Activated CD8-positive, alpha-beta memory T cell treated with anti-CD3 and anti-CD28 coated beads for 1 hour (primary cell): ENCODE measurements at regions not wholly inside any gene's neighbourhood (a gene's known extent, or its start where the extent isn't known, plus 50 kb on each side); places are given as distances from the start of the nearest gene placed in this dataset.

ENCODE experiments used
- DNase-seq, 2 donors: peaks; one replicate each; pipeline ENCODE4 v3.0.0-alpha.2; 2020; ENCODE audit warnings: low read depth in 1 of 2; ENCODE audit errors: extremely low read depth in 1 of 2

- DNase-seq, result no peak
Observed at GRCh38 chr2:145617420-145617819, 1097.5 kb upstream of the ZEB2 start.

GRCh38 chr2:145615626-145616025, 1095.7 kb upstream of the ZEB2 start:
- no peak for DNase-seq

GRCh38 chr2:145609951-145610350, 1090.0 kb upstream of the ZEB2 start:
- no peak for DNase-seq

GRCh38 chr2:145601361-145601925, 1081.5 kb upstream of the ZEB2 start:
- DNase-seq, result no peak

- no peak for DNase-seq
Observed at GRCh38 chr2:145600811-145601210, 1080.9 kb upstream of the ZEB2 start.

GRCh38 chr2:145599756-145600155, 1079.8 kb upstream of the ZEB2 start:
- no peak for DNase-seq

- DNase-seq, result no peak
Observed at GRCh38 chr2:145598434-145598833, 1078.5 kb upstream of the ZEB2 start.

- no peak for DNase-seq
Observed at GRCh38 chr2:145597809-145598208, 1077.9 kb upstream of the ZEB2 start.

- no peak for DNase-seq
Observed at GRCh38 chr2:145597006-145597405, 1077.1 kb upstream of the ZEB2 start.

GRCh38 chr2:145596416-145596815, 1076.5 kb upstream of the ZEB2 start:
- no peak for DNase-seq

GRCh38 chr2:145595296-145595695, 1075.4 kb upstream of the ZEB2 start:
- DNase-seq, result no peak

- DNase-seq, result no peak
Observed at GRCh38 chr2:145593991-145594614, 1074.2 kb upstream of the ZEB2 start.

- no peak for DNase-seq
Observed at GRCh38 chr2:145593280-145593679, 1073.4 kb upstream of the ZEB2 start.

- no peak for DNase-seq
Observed at GRCh38 chr2:145592361-145592760, 1072.4 kb upstream of the ZEB2 start.

- no peak for DNase-seq
Observed at GRCh38 chr2:145591109-145591809, 1071.3 kb upstream of the ZEB2 start.

GRCh38 chr2:145587922-145588321, 1068.0 kb upstream of the ZEB2 start:
- DNase-seq, result no peak

- DNase-seq, result no peak
Observed at GRCh38 chr2:145584353-145584752, 1064.4 kb upstream of the ZEB2 start.

- no peak for DNase-seq
Observed at GRCh38 chr2:145573608-145574007, 1053.7 kb upstream of the ZEB2 start.

GRCh38 chr2:145572238-145572637, 1052.3 kb upstream of the ZEB2 start:
- no peak for DNase-seq

GRCh38 chr2:145569108-145569507, 1049.2 kb upstream of the ZEB2 start:
- no peak for DNase-seq

GRCh38 chr2:145563741-145564615, 1044.1 kb upstream of the ZEB2 start:
- no peak for DNase-seq
